Activated T-cell treated with anti-CD3 and anti-CD28 coated beads, Interleukin-2, amount 50 U/mL, for 24 hours (primary cell): ENCODE measurements at regions not wholly inside any gene's neighbourhood (a gene's known extent, or its start where the extent isn't known, plus 50 kb on each side); places are given as distances from the start of the nearest gene placed in this dataset.

Experiments used
- DNase-seq: peaks from one replicate; pipeline ENCODE4 v3.0.0-alpha.2; 2020
- H3K27ac Mint-ChIP-seq: 2 replicates; pipeline ENCODE4 v1.8.0; 2020; ENCODE audit warnings: mild to moderate bottlenecking, mixed read lengths
- H3K27me3 Mint-ChIP-seq: 2 replicates; pipeline ENCODE4 v1.8.0; 2020; ENCODE audit warnings: mixed read lengths
- H3K36me3 Mint-ChIP-seq: 2 replicates; pipeline ENCODE4 v1.8.0; 2020; ENCODE audit warnings: low read depth, mixed read lengths
- H3K4me1 Mint-ChIP-seq: 2 replicates; pipeline ENCODE4 v1.8.0; 2020; ENCODE audit warnings: low read depth, mixed read lengths
- H3K4me3 Mint-ChIP-seq: 2 replicates; pipeline ENCODE4 v1.8.0; 2020; ENCODE audit warnings: mild to moderate bottlenecking, moderate library complexity, mixed read lengths
- H3K9me3 Mint-ChIP-seq: 2 replicates; pipeline ENCODE4 v1.8.0; 2020; ENCODE audit warnings: mixed read lengths

DNA sequence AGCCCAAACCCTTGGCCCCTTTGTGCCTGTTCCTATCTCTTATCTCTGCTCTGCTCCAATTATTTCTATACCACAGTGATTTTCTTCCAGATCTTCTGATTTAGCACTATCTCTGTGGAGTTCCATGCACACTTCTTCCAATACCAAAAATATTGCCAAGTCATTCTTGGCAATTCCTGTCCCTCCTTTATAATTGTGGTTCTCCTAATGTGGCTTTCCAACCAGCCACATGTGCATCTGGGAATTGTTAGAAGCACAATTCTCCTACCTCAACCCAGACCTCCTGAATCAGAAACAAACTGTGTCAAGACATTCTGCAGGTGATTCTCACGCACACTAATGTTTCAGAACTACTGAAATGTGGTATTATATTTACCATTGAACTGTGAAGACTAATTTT lies 447.8 kb upstream of the IGFBP3 start:
- Mint-ChIP-seq H3K27me3 (no peaks in the 10 kb centered on the region), H3K27ac (no peak overlapping the region), H3K4me3 (no peak overlapping the region), H3K9me3 (peaks cover 2% of the 10 kb centered on the region), H3K36me3 (no peaks in the 10 kb centered on the region), H3K4me1 (no peaks in the 10 kb centered on the region)
- no peak for DNase-seq

DNA sequence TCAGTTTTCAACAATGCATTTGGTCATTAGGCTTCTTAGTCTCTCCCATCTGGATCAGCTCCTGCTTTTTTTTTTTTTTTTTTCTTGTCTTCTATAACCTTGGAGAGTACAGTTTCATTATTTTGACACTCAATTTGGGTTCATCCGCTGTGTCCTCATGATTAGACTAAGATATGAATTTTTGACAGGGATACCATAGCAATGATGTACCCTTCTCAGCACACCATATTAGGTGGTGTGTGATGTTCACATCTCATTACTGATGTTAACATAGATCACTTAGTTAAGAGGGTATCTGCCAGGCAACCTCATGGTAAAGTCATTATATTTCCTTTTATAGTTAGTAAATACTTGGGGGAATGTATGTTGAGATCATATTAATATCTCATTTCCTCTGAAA lies 445.5 kb upstream of the IGFBP3 start:
- no peaks in the 10 kb centered on the region for H3K27me3 Mint-ChIP-seq
- no peak overlapping the region for H3K27ac Mint-ChIP-seq
- no peaks in the 10 kb centered on the region for H3K36me3 Mint-ChIP-seq
- H3K9me3 Mint-ChIP-seq, result no peaks in the 10 kb centered on the region
- DNase-seq, result no peak
- no peak overlapping the region for H3K4me3 Mint-ChIP-seq
- no peaks in the 10 kb centered on the region for H3K4me1 Mint-ChIP-seq

DNA sequence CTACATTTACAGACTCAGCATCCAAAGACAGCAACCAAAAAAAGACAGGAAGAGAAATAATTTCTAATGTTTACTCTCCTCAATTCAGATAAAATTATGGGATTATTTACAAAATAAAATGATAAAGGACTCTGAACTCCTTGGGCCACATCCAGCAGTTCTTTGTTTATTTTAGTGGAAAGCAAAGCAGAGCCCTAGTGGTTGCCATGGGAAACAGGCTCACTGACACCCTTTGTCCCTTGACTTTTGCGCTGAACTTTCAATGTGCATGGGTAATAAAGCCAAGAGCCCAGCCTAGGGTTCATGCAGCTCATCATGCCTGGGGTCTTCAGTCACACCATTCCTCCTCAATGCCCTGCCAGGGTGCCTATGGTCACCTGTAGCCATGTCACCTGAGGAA lies 442.6 kb upstream of the IGFBP3 start:
- Mint-ChIP-seq H3K36me3 (no peaks in the 10 kb centered on the region), H3K27me3 (no peaks in the 10 kb centered on the region), H3K4me1 (no peaks in the 10 kb centered on the region), H3K27ac (no peak overlapping the region), H3K4me3 (no peak overlapping the region), H3K9me3 (no peaks in the 10 kb centered on the region)
- no peak for DNase-seq

DNA sequence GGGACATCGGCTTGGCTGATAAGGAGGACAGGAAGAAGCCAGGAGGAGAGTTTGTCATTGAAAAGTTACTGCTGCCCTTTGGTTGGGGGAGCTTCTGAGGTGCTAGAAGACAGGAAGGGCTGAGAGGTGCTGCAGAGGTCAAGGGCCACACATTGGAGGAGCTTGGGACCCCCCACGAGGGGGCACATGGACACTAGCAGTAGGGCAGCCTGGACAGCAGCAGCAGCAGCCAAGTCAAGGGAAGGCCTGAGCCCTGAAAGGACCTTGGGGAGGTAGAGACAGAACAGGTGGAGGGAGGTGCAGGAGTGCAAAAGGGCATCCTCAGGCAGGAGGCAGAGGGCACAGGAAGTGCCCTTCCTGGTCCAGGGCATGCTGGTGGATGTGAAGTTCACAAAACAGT lies 439.7 kb upstream of the IGFBP3 start:
- no peaks in the 10 kb centered on the region for H3K4me1 Mint-ChIP-seq
- H3K9me3 Mint-ChIP-seq, result no peaks in the 10 kb centered on the region
- no peak overlapping the region for H3K27ac Mint-ChIP-seq
- H3K4me3 Mint-ChIP-seq, result no peak overlapping the region
- H3K27me3 Mint-ChIP-seq, result peaks cover under 1% of the 10 kb centered on the region
- DNase-seq, result no peak
- no peaks in the 10 kb centered on the region for H3K36me3 Mint-ChIP-seq

DNA sequence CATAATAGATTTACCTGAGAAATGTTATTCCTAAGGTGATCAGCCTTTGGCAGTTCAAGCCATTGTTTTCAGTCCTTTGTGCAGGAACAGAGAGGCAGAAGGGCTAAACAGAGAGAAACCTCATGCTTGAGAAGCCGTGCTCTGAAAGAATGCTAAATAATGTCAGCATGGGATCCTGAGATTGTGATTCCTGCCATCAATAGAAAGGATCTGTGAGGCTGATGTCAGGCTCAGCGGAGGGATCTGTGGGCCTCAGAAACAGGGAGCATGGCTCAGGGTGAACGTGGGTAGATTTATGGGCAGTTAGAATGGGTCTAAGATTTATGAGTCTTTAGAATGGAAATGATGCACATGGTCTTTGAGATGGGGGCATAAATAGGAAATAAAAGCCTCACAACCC lies 439.2 kb upstream of the IGFBP3 start:
- Mint-ChIP-seq H3K27me3 (peaks cover 2% of the 10 kb centered on the region), H3K36me3 (no peaks in the 10 kb centered on the region), H3K4me3 (no peak overlapping the region), H3K9me3 (no peaks in the 10 kb centered on the region), H3K4me1 (no peaks in the 10 kb centered on the region), H3K27ac (no peak overlapping the region)
- DNase-seq, result no peak

DNA sequence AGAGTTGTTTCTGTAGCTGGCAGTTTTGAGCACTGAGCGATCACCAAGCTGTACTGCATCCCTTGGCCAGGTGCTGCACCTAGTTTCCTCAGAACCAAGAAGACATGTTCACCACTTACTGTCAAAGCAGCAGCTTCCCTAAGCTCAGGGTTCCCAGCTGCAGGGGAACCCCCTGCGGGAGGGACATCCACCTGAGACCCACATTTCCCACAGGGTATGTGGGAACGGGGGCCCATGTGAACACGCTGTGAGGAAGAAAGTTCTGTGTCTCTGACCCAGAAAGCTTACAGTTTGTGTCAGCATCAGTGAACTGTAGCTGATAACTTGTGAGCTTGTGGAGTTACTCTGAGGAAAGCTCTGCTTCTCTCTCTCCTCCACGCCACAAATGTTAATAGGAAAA lies 436.8 kb upstream of the IGFBP3 start:
- Mint-ChIP-seq H3K4me1 (no peaks in the 10 kb centered on the region), H3K36me3 (no peaks in the 10 kb centered on the region), H3K9me3 (no peaks in the 10 kb centered on the region), H3K4me3 (no peak overlapping the region), H3K27me3 (peaks cover 2% of the 10 kb centered on the region), H3K27ac (no peak overlapping the region)
- no peak for DNase-seq

DNA sequence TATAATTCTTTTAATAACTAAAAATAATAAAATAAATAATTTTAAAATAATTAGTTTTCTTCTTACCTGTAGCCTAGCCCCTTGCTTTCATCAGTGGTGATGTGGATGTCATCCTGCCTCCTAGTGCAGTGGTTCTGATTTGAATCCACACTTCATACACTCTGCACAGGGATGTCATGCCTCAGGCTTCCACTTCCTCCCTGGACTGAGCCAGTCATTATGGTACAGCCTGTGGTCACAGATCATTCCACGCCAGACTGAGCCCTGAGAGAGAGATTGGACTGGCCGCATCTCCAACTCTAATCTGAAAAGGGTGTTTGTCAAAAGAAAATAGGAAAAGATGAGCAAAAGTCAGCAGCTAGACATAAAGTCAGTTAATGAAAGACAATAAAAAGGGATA lies 436.2 kb upstream of the IGFBP3 start:
- peaks cover 2% of the 10 kb centered on the region for H3K27me3 Mint-ChIP-seq
- H3K36me3 Mint-ChIP-seq, result no peaks in the 10 kb centered on the region
- no peak for DNase-seq
- no peaks in the 10 kb centered on the region for H3K4me1 Mint-ChIP-seq
- H3K27ac Mint-ChIP-seq, result no peak overlapping the region
- H3K9me3 Mint-ChIP-seq, result no peaks in the 10 kb centered on the region
- H3K4me3 Mint-ChIP-seq, result no peak overlapping the region

DNA sequence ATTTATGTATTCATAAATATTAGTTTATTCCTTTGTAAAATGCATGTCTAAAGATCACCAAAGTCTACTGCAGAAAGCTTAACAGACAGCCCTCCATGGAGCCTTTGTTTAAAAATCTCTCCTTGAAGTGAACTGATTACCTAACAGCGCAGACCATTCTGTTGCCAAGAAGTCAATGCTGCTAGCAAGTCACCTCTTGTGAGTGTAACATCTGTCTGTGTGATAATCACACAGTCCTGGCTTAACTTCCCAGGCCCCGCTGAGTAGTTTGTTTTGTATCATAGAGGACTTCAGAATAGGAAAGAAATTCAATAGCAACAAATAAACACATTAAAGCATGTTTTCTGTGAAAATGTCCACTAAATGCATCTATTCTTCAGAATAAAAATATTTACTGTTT lies 435.3 kb upstream of the IGFBP3 start:
- Mint-ChIP-seq H3K4me3 (no peak overlapping the region), H3K36me3 (no peaks in the 10 kb centered on the region), H3K27ac (no peak overlapping the region), H3K4me1 (no peaks in the 10 kb centered on the region), H3K27me3 (peaks cover 2% of the 10 kb centered on the region), H3K9me3 (no peaks in the 10 kb centered on the region)
- DNase-seq, result no peak

DNA sequence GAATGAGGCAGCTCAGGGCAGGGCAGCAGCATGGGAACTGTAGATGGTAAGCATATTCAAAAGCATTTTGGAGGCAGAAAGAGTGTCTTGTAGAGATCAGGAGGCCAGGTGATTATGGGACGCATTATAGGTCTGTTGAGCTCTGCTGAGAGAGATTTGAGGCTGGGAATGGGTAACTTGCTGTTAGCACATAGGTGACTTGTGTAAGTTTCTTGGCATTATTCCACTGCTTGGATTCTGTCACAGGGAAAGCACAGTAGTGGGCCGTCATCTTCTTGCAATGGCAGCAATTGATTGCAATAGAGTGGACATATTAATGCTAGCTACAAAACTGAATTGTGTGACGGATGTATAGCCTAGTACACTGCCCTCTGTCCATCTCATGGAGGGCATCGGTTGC lies 434.3 kb upstream of the IGFBP3 start:
- Mint-ChIP-seq H3K27ac (no peak overlapping the region), H3K4me3 (no peak overlapping the region), H3K27me3 (peaks cover 2% of the 10 kb centered on the region)

DNA sequence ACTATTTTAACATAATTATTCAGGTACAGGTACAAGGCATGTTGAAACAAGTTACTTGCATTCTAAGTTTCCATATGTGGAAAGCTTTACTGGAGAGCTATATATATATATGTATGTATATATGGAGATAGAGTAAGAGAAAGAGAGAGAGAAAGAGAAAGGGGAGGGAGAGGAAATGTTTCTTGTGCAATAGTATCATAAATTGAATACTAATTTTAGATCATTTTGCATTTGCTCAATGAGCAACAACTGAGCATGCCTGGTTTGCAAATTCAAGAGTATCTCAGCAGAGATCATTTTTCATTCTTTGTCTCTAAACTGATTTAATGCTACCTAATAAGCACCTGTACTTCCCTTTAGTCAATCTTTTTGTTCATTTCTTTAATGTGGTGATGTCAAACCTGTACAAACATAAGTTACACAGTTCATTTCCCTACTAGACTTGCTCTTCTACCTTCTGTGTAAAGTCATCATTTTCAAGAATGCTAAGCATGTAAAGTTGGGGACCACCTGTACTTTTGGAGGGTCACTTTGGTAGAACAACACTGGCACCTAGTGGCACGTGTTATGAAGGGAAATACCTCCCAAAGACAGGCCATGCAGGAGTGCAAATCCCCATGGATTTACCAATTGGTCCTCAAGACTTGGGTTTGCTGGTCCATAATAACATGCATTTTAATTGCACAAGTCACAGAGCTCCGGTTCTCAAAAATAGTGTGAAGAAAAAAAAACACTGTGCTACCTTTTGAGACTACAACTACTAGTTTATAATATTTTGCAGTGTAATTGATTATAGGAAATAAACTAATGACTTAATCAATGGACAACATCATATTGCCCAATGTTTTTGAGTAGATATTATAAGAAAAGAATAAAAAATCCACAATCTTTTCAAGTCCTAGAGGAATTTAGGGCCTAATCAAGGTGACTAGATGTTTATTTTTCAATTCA lies 431.2 kb upstream of the IGFBP3 start:
- peaks cover 2% of the 10 kb centered on the region for H3K27me3 Mint-ChIP-seq
- H3K27ac Mint-ChIP-seq, result no peak overlapping the region
- no peak for DNase-seq

More for the DNA sequence above, 434.3 kb upstream of the IGFBP3 start:
- Mint-ChIP-seq H3K36me3 (no peaks in the 10 kb centered on the region), H3K9me3 (no peaks in the 10 kb centered on the region), H3K4me1 (no peaks in the 10 kb centered on the region)
- no peak for DNase-seq

DNA sequence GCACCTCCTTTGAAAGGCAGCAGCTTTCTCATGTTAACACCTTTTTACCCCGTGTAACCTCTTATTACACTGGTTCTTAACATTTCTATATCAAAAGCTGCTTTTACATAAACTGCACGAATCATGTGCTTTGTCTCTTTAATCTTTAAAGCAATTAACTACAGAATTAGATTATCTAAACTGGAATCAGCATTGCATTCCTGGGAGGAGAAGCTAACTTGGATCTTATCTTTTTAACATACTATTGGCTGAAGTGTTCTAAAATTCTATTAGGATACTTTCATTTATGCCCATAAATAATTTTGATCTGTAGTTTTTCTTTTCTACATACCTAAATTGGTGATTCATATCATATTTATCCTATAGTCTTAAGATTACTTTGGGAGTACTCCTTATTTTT lies 428.4 kb upstream of the IGFBP3 start:
- Mint-ChIP-seq H3K27me3 (no peaks in the 10 kb centered on the region), H3K4me1 (no peaks in the 10 kb centered on the region), H3K4me3 (no peak overlapping the region), H3K9me3 (no peaks in the 10 kb centered on the region), H3K27ac (no peak overlapping the region), H3K36me3 (no peaks in the 10 kb centered on the region)
- no peak for DNase-seq

More for the DNA sequence above, 431.2 kb upstream of the IGFBP3 start:
- H3K4me1 Mint-ChIP-seq, result no peaks in the 10 kb centered on the region
- no peaks in the 10 kb centered on the region for H3K9me3 Mint-ChIP-seq
- no peak overlapping the region for H3K4me3 Mint-ChIP-seq
- no peaks in the 10 kb centered on the region for H3K36me3 Mint-ChIP-seq

DNA sequence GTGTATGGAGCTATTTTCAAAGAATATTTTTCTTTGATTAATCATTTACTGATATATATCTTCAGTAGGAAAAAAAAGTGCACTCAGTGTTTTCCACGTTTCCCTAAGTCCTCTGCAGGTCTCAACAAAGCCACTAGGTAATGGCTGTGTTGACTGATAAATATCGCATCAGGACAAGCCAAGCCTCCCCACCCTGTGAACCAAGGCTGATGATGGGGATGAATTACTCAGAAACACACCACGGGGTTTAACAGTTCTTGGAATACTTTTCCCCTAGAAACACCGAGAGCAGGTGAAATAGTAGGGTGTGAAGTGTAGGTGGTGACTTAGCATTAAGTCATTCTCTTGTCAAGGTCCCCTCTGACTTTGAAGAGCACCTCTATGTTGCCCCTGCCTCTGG lies 423.5 kb upstream of the IGFBP3 start:
- Mint-ChIP-seq H3K4me3 (no peak overlapping the region), H3K9me3 (no peaks in the 10 kb centered on the region), H3K27ac (no peak overlapping the region), H3K36me3 (no peaks in the 10 kb centered on the region), H3K4me1 (no peaks in the 10 kb centered on the region), H3K27me3 (no peaks in the 10 kb centered on the region)
- DNase-seq, result no peak

DNA sequence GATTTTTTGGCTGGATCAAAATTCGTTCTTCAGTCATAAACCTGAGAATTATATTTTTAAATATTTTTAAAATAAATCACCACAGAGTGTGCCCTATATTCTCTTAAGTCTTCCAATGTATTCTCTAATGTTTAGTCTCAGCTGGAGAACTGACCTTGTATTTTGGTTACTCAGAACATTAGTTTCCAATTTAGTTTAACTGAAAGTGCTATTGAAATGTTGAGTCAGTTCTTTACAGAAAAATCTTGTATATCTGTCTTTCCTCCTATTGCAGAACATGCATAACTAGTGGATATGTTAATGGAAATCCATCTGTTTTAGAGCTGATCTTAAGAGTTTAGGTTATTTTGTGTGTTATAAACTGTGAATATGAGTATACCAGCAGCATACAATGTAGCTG lies 422.7 kb upstream of the IGFBP3 start:
- Mint-ChIP-seq H3K27ac (no peak overlapping the region), H3K9me3 (peaks cover 2% of the 10 kb centered on the region), H3K4me3 (no peak overlapping the region), H3K27me3 (no peaks in the 10 kb centered on the region), H3K36me3 (no peaks in the 10 kb centered on the region), H3K4me1 (no peaks in the 10 kb centered on the region)
- no peak for DNase-seq

DNA sequence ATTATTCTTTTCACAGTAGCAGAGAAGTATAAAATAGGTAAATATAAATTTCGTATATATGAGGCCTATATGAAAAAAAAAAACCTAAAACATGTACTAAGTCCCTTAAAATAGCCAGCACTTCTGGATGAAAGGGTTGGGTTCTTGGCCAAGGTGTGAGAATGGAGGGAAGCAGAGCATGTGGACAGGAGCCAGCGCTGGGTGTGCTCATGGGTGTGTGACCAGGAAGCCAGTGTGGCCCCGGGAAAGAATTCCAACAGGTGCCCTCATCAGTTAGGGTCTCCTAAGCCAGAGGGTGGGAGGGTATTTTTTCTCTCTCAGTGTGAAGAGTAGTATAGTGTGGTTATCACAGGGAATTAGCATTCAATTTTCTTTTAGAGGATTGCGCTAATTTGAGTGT lies 401.9 kb upstream of the IGFBP3 start:
- Mint-ChIP-seq H3K36me3 (no peaks in the 10 kb centered on the region), H3K27me3 (no peaks in the 10 kb centered on the region), H3K9me3 (peaks cover 10% of the 10 kb centered on the region), H3K27ac (no peak overlapping the region), H3K4me3 (no peak overlapping the region), H3K4me1 (no peaks in the 10 kb centered on the region)
- DNase-seq, result no peak

DNA sequence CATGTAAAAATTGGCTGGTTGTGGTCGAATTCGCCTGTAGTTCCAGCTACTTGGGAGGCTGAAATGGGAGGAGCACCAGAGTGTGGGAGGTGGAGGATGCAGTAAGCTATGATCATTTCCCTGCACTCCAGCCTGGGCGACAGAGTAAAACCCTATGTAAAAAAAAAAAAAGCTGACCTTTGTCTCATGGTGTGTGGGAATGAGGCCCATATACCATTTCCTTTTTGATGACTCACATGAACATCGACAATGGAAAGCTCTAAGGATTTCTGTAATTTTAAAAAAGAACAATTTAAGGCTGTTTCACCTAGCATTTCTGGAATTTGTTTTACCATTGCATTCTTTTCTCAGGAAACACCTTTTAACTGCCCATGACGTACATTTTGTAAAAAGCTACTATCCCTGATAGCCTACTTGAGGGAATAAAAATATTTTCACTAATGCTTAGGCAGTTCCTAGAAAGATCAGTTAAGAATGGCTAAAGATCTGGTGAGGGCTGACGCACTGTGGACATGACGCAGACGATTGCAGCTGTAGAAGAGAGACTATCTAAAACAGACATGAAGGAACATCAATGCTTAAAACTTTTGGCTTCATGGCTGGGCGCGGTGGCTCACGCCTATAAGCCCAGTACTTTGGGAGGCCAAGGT lies 400.6 kb upstream of the IGFBP3 start:
- H3K4me1 Mint-ChIP-seq, result no peaks in the 10 kb centered on the region
- no peaks in the 10 kb centered on the region for H3K36me3 Mint-ChIP-seq
- DNase-seq, result no peak
- no peak overlapping the region for H3K27ac Mint-ChIP-seq
- no peak overlapping the region for H3K4me3 Mint-ChIP-seq
- peaks cover 11% of the 10 kb centered on the region for H3K9me3 Mint-ChIP-seq
- no peaks in the 10 kb centered on the region for H3K27me3 Mint-ChIP-seq
